Head of caudate nucleus (tissue), 42 donors: ENCODE measurements at regions not wholly inside any gene's neighbourhood (a gene's known extent, or its start where the extent isn't known, plus 50 kb on each side); places are given as distances from the start of the nearest gene placed in this dataset.
"Not testable (repeated sequence)": the region's sequence is repeated elsewhere in the genome, so short reads cannot be mapped to it uniquely, and the experiment has no call there.

Source experiments
- DNase-seq, 42 donors: peaks; one replicate each; pipeline versions ENCODE4 v3.0.0 to v3.0.0-alpha.2; 2020 to 2021; ENCODE audit warnings: mixed read lengths in 7 of 42
- intact Hi-C: fragments of 100-400 bp; cut with DNase I; formaldehyde crosslinking; loops from one replicate; pipeline ENCODE4 v1.15.0; 2022

DNA sequence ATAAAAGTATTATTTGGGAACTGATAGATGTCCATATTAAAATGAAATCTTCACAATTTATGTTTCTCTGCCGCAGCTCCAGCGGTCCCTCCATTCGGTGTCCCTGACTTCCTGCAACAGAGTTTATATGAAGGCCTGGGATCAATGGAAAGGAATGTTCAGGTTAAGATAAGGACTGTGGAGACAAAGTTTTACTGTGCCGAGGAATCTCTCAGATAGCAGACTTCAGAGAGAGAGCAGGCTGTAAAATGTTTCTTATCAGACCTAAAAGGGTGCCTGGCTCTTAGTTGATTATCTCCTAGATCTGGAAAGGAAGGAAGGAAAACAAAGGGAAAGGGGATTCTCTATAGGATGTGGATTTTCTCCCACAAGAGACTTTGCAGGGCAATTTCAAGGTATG is 193.7 kb upstream of the PIEZO2 start:
- intact Hi-C loops, result no loop called here
- DNase-seq, result no peak

DNA sequence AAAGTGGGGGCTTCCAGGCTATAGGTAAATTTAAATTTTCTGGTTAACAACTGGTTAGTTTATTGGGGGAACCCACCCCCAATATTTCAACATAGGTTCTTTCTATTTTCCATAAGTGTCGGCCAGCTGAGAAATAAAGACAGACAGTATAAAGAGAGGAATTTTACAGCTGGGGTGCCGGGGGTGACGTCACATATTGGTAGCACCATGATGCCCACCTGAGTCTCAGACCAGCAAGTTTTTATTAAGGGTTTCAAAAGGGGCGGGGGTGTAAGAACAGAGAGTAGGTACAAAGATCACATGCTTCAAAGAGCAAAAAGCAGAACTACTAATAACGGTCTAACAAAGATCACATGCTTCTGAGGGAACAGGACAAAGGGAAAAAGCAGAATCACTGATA is 192.7 kb upstream of the PIEZO2 start:
- DNase-seq, intact Hi-C loops: not testable (repeated sequence)

DNA sequence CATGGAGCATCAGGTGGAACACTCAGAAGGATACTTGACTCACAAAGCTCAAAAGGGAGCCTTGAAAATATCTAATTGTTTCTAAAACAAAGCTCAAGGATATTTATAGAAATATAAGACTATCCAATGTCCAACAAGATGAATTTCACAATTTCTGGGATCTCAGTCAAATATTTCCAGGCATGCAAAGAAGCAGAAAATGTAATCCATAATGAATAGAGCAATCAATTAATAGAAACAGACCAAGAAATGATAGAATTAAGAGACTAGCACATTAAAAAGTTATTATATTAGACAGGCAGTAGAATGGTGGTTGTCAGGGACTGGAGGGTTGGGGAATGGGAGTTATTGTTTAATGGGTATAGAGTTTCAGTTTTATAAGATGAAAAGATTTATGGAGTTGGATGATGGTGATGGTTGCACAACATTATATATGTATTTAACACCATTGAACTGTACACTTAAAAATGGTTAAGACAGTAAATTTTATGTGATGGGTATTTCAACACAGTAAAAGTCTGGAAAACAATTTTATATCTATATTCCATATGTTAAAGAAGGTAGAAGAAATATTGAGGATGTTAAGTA is 189.9 kb upstream of the PIEZO2 start:
- intact Hi-C loops, result no loop called here
- DNase-seq, result no peak

DNA sequence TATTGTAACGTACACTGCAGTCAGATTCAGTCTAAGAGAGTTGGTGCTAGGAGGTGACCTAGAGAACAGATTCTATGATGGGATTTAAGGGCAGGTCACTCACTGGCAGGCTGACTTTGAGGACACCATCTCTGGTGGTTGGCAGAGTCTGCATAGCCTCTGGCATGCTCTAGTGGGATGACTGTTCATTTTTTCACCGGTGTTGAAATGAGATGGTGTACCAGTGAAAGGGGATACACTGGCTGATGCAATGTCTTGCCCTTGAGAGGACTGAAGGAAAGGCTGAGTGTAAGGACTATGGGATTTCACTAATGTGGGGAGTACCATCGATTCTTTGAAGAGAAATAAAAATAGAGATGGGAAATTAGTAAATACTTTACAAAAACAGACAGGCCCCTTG is 186.9 kb upstream of the PIEZO2 start:
- DNase-seq, result no peak
- intact Hi-C loops, result no loop called here

DNA sequence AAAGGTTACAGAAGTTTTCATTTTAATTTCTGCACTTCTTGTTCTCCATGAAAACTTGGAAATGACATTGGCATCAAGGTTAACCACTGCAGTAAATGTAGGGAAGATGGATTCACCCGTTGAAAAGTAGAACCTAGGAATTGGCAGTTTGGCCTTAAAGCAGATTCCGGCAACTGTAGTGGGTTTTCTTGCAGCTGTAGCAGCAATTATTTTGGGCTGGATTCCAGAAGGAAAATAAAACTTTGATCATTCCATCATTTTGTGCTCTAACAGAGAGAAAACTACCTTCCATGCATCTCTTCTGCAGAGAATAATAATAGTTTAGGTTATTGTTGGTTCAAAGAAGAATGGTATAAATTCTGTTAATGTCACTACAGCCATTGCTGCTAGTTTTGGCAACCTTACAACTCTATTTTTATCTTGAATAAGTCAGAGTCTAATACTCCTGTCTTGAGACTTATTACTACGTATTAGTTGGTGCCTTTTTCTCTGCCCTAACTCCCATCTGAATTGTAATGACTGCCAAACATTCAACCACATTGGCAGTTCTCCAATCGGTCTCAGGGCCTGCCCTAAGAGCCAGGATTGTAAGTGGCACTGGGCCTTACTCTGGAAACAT is 178.1 kb upstream of the PIEZO2 start:
- intact Hi-C loops, result no loop called here
- peak in 2 of 42 donors; percentile 11 to 15 for DNase-seq

DNA sequence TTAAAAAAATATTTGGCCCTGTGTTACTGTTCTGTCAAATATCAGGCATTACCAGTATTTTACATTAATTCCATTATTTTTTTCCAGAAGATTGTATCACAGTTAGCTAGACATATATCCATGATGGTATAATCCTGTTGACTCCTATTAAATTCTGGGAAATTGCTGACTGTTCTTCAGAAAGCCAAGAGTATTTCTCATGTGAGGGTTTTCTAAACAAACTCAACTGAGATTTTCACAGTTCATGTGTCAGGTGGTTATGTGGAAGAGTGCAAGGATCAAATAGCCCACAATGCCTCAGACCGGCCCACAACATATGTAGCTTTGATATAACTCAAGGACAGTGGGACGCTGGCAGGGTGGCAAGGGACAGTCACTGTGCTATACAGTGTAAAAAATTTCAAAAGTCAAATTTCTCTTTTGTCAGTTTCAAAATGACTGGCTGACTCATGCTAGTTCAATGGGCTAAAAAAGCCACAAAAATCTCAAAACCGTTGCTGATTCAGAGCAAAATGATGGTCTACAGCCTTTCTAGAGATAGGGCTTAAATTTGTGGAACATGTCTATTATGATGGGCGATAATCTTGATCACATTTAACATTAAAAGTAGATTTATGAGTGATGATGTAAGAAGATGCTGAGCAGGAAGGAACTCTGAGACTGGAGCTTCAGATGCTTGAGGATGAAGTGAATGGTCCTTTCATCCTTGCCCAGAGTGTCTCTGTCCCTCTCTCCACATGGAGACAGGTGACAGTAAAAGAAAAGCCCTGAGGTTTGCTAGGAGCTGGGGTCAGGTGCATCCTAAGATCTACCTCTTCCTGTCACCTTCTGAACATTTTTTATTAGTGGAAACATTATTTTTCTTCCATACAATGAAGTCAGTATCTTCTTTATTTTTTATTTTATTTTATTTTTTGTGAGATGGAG is 175.8 kb upstream of the PIEZO2 start:
- intact Hi-C loops, result no loop called here
- no peak for DNase-seq

DNA sequence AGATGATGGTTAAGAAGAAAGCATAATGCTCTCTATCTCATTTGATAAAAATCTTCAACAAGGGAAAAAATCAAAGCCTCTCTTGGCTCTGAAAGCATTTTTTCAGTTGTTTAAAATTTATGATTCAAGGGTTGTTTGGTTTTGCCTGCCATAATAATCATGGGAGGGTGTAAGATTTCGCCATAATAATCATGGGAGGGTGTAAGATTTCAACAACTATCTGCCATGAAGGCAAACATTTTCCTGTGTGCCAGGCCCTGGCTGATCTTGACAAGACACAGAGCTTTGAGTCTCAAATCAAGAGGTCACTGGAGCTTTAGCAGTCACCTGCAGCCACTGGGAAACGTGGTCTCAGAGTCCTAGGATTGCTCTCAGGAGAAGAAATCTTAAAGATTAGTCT is 175.1 kb upstream of the PIEZO2 start:
- intact Hi-C loops, result no loop called here
- DNase-seq, result no peak

DNA sequence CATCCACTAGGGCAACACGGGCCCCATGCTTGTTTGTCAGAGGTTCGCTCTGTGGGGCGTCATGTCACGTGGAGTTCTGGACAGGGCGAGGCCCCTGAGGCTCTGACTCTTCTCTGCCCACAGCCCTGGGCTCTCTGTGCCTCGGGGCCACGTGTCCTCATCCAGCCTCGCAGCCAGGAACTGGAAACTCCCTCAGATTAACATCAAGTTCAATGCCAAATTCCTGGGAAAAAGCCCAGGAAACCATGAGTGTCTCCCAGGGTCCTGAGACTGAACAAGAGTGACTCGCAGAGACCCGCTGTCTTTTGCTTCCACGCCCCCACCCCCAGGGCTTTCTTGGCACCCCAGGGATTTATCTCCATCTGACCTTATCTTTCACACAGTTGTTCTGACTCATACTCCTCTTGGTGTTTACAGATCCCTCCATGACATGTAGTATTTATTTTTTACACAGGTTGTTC is 174.0 kb upstream of the PIEZO2 start:
- no peak for DNase-seq
- intact Hi-C loops, result no loop called here

DNA sequence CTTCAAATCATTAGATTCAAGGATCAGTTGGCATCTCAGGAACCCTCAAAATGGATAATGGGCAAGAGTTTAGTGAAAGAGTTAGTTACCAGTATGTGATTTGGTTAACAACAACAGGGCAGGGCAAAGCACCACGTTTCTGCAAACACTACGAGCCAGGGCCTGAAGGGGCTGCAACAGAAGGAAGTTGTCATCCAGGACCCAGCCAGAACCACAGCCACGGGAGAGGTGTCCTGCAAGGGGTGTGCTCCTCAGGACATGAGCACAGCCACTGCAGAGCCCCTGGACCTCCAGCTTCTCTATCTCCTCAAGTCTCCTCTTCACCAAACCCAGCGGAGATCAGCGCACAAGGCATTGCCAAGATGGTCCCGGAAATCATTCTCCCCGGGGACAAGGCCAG is 173.3 kb upstream of the PIEZO2 start:
- DNase-seq, result no peak
- intact Hi-C loops, result no loop called here

DNA sequence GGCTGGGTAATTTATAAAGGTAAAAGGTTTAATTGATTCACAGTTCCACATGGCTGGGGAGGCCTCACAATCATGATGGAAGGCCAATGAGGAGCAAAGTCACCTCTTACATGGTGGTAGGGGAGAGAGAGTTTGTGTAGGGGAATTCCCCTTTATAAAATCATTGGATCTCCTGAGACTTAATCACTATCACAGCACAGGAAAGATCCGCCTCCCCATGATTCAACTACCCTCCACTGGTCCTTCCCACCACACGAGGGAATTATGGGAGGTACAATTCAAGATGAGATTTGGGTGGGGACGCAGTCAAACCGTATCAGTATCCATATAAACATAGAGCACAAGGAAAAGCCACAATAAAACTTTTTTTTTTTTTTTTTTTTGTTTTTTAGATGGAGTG is 172.6 kb upstream of the PIEZO2 start:
- intact Hi-C loops, result no loop called here
- DNase-seq, result no peak

DNA sequence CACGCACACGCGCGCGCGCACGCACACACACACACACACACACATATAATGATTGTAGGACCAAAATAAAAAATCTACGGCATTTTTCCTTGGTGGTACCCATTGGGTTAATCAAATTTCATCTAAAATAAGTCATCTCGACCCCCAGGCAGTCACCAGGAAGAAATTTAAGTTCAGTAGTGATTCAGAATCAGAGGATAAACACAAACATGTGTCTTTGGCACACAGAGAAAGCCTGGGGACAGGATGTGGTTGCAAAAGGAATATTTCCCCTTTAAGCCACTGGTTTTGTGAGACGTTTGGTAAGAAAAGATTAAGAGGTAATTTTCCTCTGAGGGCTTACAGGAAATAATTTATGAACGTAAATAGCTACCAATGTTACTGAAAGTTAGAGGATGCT is 171.6 kb upstream of the PIEZO2 start:
- intact Hi-C loops, result no loop called here
- no peak for DNase-seq

DNA sequence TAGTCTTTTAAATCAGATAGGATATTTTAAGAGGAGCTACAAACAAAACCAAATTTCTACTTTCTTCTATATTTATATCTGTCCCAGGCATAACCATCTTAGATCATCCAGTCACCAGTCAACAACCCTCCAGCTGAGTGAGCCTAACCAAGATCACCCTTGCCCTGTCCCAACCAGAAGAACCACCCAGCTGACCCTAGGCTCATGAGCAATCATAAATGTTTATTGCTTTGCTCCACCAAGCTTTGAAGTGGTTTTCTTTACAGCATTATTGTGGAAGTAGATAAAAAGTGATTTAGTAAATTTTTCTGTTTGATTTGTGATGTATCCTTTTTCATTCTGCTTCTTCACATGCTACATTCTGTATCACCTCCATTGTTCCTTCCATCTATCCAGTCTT is 167.2 kb upstream of the PIEZO2 start:
- intact Hi-C loops, result no loop called here
- no peak for DNase-seq

DNA sequence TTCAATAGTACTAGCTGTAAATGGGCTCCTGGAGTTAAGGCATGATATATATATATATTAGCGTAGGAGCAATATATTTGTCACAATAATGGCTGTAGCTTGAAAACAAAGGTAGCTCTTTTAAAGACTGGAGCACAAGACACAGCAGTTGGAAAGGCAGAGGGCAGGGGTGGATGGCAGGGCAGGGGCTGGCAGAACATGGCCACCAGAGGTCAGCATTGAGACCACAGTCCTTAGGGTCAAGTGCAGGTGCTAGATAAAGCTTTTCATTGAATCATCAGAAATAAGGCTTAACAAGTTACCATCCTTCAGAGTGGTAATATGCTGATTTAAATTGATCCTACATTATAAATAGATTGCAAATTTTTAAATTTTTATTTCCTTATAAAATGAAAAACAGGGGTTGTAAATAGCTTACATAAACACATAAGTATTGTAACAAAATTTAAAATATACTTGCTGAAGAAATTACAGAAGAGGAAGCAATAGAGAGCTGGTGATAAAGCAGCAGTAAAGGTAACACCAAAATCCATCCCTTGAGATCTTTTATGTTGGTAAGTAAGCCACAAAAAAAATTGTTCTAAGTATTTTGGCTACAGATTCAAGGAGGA is 161.2 kb upstream of the PIEZO2 start:
- intact Hi-C loops, result loop anchor here (5.0 kb wide), 1 partner anchor 242 kb away; no protein-coding TSS in a partner anchor
- peak in 35 of 42 donors; percentile 14 to 83 (median 41) for DNase-seq

DNA sequence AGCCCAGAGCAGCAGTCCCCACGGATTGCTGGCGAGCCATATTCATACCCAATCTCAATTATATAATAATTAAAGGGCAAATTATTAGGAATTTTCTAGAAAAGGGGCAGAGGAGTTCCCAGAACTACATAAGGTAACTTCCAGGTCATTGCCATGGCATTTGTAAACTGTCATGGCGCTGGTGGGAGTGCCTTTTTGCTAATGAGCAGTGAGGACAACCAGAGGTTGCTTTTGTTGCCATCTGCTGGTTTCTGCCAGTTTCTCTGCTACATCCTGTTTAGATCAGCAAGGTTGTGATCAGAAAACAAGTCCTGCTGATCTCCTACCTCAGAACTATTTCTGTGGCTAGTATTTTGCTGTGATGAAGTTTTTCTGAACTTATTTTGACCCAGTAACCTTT is 159.8 kb upstream of the PIEZO2 start:
- intact Hi-C loops, result no loop called here

DNA sequence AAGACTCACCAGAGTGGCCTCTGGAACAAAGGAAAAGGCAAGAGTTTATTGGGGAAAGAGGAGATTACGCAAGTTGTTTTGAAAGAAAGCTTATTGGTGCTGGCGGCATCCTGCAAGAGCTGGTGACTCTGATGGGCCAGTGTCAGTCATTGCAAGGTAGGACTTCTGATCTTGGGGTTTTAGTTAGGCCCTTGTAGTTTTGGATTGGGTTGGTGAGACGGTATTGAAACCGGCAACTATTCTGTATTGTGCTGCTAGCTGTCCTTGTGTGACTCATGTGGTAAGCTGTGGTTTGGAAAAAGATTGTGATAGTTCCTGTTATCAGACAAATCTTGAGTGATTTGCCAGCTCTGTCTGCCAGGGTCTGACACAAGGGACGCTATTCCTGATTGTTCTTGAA is 159.1 kb upstream of the PIEZO2 start:
- intact Hi-C loops, result no loop called here
- DNase-seq, result no peak

More for the DNA sequence above, 159.8 kb upstream of the PIEZO2 start:
- DNase-seq, result no peak

DNA sequence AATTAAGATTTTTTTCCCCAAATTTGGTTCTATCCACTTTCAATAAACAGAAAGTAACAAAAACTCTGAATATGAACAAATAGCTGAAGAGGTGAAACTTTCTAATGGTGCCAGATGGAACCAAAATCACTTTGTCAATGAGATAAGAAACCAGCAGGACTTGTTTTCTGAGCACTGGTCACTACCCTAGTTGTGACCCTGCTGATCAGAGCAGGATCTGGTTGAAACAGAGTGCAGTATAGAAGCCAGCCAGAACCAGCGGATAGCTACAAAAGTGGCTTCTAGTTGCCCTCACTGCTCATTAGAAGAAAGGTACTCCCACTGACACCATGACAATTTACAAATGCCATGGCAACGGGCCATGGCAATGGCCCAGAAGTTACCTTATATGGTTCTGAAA is 158.3 kb upstream of the PIEZO2 start:
- intact Hi-C loops, result no loop called here
- no peak for DNase-seq

DNA sequence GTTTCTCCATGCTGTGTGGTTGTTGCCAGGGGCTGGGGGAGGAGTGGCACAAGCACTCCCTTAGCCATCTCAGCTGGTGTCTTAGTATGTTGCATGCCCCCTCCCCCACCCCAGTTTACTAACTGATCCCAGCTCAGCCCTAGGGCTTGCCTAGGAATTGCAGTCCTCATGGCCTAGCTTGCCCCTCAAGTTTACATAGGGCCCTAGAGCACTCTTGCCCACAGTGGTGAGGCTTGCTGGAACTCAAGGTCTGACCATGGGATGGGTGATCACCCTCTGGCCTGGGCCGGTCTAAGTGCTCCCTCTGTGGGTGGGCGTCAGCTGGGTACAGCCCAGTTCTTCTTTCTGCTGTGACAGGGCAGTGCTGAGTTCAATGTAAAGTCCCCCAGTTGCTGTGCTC is 156.1 kb upstream of the PIEZO2 start:
- intact Hi-C loops, result no loop called here

DNA sequence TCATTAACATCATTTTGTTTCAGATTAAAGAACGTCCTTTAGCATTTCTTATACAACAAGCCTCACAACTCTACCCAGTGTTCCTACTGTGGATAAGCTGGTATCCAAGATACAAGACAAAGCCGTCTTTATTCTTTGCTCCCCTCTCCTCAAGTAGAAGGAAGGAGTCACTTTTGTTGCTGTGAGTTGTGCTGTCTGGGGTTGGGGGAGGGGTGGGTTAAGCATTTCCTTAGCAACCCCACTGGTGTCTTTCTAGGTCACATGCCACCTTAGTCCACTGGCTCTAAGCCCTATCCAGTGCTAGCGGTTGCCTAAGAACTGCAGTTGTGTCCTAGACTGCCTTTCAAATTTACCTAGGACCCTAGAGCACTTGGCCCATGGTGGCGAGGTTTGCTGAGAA is 155.6 kb upstream of the PIEZO2 start:
- intact Hi-C loops, result no loop called here

More for the DNA sequence above, 156.1 kb upstream of the PIEZO2 start:
- DNase-seq, result no peak

DNA sequence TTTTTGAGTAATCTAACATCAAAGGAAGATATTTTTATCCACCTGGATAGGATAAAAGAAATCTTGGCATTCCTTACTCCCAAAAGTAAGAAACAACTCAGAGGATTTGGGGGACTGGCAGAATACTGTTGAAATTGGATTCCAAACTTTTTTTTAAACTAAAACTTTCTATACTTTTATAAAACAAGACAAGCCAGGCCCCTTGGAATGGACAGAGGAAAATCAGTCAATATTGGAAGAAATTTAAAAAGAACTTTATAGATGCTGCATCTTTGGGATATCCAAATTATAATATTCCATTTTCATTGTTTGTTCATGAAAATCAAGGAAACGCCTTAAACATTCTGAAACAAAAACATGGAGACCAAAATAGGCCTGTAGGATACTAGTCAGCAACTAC is 147.6 kb upstream of the PIEZO2 start:
- intact Hi-C loops, result no loop called here
- no peak for DNase-seq

More for the DNA sequence above, 155.6 kb upstream of the PIEZO2 start:
- no peak for DNase-seq

DNA sequence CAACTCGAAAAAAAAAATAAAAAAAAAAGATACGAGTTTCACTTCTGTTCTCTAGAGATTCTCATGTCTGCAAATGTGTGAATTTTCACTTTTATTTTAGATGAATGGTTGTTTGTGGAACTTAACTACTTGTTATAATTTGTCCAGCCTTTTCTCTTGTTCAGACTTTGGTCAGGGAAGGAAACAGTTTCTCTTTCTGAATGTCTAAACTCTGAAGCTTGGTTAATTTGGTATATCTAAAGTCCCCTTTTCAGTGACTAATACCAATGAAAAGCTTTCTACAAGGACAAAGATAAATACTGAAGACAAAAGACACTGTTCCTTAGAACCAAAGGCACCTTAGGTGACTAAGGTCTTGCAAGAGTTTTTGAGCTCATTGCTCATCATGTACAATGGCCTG is 144.4 kb upstream of the PIEZO2 start:
- intact Hi-C loops, result no loop called here
- no peak for DNase-seq
